ENCODE measurements at regions not wholly inside any gene's neighbourhood (a gene's known extent, or its start where the extent isn't known, plus 50 kb on each side); places are given as distances from the start of the nearest gene placed in this dataset.

GRCh38 chr18:76679945-76680344 is 142.4 kb upstream of the ZNF236 start:
- DNase-seq = no peak

DNA sequence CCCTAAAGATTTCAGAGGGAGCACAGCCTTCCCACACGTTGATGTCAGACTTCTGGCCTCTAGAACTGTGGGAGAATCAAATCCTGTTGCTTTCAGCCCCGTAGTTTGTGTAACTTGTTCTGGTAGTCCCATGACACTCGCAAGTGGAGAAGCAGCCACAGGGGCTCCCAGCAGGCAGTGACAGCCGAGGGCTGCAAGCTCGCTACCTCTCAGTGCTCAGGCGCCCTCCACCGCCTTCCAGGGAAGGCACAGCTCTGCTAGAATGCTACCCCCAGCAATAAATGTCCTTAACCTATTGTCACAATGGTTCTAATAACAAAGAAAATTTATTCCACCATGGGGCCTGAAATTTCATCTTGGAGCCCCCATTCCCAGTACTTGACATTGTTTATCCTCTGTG is 143.1 kb upstream of the ZNF236 start:
- no peak for DNase-seq

DNA sequence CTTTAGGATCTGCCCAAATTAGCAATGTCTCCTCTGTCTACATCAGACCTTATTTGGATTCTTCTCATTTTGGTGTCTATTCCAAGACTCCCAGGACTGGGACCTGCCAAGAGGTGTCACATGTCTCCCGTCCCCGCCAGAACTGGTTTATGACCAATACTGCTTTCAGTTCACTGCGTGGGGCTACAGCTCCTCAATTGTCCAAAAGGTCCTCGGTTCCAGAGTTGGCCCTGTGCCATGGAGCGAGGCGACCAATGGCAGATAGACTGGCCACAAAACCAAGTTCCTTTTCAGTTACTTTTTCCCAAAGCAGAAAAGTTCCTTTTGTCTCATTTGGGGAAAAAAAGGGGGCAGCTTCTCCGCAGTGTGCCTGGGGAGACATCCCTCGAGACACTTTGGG is 144.1 kb upstream of the ZNF236 start:
- no peak for DNase-seq

GRCh38 chr18:76674596-76674995 is 147.8 kb upstream of the ZNF236 start:
- no peak for DNase-seq

DNA sequence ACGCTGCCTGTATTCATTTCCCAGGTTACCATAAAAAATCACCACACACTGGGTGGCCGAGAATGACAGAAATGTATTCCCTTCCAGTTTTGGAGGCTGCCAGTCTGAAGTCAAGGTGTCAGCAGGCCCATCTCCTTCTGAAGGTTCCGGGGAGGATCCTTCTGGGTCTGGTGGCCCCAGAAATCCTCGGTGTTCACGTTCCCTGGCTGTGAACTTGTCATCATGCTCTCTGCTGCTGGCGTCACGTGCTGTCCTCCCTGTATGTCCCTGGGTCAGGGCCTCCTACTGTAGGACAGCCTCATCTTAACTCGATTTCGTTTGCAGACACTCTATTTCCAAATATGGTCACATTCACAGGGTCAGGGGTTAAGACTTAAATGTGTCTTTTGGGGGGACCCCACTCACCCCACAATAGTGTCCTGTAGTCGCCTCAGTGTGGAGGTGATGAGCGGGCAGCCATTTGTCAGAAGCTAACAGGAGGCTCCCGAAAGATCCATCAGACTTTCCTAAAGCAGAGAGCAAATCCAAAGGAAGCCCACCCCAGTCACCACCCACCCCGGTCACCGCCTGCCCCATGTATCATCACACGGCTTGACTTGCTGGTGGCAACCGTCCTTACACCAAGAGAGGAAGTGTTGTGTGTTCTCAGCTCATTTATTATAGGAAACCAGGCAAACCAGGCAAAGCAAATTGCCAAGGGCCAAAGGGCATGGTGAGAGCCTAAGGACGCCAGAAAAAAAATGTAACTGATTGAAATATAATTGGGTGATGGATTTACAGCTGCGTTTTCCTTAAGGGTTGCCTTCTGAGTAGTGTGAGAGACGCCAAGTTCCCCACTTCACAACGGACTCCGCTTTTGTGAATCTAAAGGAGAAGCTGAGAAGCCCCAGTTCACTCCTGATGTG is 148.8 kb upstream of the ZNF236 start:
- DNase-seq = no peak

DNA sequence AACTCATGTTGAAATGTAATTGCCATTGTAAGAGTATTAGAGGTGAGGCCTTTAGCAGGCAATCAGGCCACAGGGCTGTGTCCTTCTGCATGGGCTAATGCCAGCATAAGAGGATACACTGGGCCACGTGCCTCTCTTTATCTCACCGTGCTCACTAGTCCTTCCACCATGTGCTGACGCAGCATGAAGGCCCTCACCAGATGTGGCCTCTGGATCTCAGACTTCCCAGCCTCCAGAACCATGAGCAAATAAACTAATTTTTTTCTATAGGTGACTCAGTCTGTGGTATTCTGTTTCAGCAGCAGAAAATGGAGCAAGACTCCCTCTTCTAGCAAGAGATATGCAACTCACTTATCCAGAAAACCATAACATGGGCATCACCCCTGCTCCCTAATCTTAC is 149.7 kb upstream of the ZNF236 start:
- no peak for DNase-seq

DNA sequence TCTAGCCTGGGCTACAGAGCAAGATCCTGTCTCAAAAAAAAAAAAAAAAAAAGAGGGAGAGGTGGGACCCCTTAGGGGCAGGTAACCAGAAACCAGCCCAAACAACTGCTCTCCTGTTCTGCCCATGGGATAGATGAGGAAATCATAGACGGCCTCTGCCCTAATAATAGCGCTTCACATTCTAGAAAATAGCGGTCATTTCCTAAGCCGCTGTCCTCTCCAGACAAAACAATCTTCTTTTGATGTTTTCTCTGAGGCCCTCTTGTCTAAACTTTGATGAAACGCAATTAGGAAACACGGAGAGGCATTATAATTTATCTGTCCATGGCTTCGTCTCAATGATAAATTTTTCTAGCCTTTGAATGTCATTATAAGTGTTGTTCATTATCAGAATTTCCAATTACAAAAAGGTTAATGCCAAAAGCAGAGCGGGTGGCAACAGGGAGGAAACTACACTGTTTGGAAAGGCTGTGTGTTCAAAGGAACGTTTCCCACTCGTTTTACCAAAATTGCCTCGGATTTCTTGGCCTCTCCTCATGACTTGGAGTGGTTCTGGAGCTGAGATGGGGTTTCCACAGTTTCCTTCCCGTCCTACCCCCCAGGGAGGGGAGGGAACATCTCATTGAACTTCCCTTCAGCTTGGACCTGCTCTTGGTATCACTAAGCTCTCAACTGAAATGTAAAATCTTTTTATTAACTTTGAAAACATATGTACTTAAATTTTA is 151.6 kb upstream of the ZNF236 start:
- DNase-seq = no peak

DNA sequence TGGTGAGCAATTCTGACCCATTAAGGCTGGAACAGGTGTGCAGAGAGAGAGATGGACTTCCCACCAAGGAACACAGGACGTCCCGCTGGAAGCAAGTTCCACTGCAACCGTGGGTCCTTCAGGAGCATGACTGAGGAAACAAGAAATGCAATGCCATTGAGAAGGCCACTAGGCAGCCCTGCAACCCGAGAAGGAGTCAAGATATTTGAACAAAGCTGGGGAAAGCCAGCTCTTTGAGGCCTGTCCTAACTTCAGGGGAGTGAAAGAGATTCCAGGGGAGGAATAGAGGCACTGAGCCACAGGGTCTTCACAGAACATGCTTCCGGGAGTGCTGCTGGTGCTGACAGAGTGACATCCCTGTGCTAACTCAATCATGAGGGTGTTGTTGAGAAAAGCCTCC is 153.8 kb upstream of the ZNF236 start:
- no peak for DNase-seq

GRCh38 chr18:76668119-76668518 is 154.2 kb upstream of the ZNF236 start:
- no peak for DNase-seq

DNA sequence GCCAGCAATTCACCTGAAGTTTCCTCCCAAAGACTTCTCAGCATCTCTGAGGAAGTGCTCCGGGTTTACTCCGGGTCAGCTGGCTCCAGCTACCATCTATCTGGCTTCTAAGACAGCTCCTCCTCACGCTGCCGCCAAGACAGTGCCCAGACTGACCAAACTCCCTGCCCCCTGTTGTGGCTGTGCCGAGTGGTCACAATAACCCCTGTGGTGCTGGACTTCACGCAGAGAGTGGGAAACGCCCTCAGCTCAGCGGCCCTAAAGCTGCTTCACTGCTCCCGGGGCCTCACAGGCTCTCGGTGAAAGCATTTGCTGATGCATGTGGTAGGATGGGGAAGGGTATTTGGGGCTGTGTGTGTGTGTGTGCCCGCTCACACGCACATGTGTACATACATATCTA is 154.8 kb upstream of the ZNF236 start:
- no peak for DNase-seq

- no peak for DNase-seq
Observed at GRCh38 chr18:76662626-76663025, 159.7 kb upstream of the ZNF236 start.

DNA sequence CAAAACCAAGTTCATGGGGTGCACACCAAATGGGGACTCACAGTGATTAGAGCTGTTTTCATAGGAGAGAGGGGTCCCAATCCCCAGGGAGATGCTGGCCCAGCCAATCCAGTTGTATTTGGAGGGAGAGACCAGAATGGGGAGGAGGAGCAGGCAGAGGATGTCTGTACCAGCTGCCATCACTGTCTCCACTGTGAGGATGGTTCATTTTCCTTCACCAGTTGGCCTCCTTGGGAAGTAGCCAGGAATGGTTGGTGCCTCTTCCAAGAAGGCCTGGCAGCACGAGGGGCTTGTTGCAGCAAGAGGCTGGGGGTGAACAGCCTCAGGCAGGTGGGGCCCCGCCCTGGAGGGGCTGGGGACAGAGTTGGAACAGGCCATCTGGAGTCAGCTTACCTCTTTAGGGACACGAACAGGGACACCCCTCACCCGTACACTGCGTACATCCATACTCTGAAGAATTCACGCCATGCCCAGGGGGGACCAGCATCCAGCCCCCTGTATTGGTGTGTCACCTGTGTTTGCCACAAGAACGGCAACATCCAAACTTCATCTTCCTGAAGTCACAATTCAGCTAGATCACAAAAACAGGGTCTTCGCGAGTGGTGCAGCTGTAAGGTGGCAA is 161.7 kb upstream of the ZNF236 start:
- DNase-seq = no peak

DNA sequence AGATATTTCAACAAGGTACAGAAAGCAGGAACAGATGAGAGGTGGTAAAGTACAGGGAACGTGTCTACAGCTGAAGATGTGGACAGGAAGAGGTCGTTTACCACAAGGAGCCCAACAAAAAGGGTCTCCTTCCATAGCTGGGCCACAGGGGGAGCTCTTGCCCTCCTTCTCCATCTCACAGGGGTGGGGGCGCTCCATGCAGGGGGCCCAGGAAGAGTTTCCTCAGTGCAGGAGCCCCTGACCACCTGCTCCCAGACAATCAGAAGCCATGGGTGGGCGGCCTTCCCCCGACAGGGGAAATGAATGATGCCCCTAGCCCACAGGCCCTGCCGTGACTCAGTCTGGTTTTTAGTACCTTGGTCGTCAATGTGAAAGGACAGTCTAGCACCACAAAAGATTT is 163.6 kb upstream of the ZNF516 start:
- DNase-seq = no peak

DNA sequence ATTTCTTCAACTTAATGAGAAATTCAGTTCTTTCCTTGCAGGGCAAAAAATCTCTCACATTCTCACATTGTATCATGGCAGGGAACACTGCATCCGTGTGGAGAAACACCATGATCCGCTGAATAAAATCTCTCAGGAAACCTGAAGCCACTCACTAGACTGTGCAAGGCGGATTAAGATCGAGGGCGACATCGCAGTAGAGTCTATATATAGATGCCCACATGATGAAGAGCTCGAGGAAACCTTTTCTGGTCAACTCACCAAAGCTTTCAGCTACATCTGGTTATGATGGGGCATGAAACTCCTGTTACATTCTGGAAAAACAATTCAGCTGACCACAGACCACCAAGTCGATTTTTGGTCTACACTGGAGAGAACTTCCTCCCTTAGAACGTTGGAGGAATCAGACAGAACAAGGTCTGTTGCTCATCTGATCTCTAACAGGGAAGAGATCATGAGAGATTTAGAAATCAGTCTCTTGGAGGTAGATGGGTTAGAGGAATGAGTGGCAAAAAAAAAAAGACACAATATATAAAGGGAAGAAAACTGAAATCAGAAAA is 162.9 kb upstream of the ZNF516 start:
- no peak for DNase-seq

GRCh38 chr18:76656925-76657827 is 162.1 kb upstream of the ZNF516 start:
- DNase-seq = no peak

DNA sequence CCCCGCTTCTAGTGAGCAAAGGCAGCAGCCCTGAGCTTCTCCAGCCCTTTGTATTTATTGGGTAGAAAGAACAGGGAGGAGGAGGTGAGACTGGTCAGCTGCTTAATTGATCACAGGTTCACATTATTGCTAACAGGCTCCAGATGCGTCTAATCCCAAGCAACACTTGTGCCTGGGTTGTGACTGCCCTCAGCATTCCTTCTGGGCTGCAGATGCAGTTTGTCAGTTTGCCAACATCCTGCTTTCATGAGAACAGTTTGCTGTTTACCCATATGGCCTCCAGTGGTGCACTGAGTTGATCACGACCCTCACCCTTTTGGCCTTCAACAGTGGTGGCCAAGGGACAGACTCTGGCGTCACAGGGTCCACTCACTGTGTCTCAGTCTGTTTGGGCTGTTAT is 159.5 kb upstream of the ZNF516 start:
- no peak for DNase-seq

DNA sequence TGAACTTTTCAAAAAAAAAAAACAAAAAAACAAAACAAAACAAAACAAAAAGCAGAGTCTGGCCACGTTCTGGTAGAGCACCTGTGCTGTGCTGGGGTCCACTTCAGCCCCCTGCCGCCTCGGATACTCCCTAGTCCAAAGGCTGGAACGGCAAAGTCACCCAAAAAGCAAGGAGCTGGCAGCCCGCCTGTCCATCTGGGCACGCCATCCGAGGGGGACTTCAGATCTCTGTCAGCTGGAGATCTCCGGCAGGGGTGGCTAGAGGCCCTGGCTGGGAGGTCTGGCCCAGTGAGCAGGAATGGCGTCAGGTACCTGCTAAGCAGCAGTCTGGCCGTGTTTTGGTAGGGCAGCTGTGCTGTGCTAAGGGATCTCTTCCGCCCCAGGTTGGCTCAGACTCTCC is 152.3 kb upstream of the ZNF516 start:
- DNase-seq = no peak

GRCh38 chr18:76644580-76644979 is 149.5 kb upstream of the ZNF516 start:
- DNase-seq = no peak

DNA sequence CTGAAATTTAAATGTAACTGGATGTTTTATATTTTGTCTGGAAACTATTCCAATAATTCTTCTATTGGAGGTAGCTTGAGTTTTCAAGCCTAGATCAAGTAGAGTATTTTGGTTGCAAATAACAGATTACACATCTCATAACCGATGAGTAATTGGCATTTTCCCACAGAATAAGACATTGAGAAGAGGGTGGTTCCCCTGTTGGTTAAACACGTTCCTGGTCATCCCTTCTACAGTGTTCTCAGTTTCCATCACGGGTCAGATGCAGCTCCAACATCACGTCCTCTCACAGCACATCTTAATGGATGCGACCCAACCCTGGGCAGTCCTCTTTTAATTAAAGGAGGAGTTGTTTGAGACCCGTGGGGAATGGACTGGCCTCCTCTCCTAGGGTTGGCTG is 149.0 kb upstream of the ZNF516 start:
- DNase-seq = no peak

- no peak for DNase-seq
Observed at GRCh38 chr18:76643199-76643598, 148.2 kb upstream of the ZNF516 start.

- DNase-seq = no peak
Observed at GRCh38 chr18:76640438-76640837, 145.4 kb upstream of the ZNF516 start.

DNA sequence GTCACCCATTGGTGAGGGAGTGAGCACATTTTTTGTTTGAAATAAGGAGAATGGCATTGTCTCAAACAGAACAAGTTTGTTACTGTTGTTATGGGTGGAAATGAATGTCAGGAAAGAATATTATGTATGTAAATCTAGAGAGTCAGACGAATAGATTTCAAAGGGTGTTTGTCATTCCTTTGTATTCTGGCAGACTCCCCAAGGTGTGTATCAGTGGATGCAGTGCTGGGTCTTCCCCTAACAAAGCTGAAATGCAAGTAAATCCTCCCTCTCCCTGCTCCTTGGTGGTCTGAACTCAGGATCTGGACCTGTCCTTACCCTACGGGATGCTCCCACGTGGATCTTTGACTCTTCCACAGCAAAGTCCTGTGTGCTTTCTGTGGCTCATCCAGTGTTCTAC is 139.5 kb upstream of the ZNF516 start:
- DNase-seq = no peak

Measured in amniotic stem cell (primary cell).